GM23248 (cell line): ENCODE measurements at regions not wholly inside any gene's neighbourhood (a gene's known extent, or its start where the extent isn't known, plus 50 kb on each side); places are given as distances from the start of the nearest gene placed in this dataset.
"Not testable (repeated sequence)": the region's sequence is repeated elsewhere in the genome, so short reads cannot be mapped to it uniquely, and the experiment has no call there.

Source experiments
- DNase-seq: peaks from one replicate; pipeline ENCODE4 v3.0.0-alpha.2; 2015
- H2AFZ ChIP-seq: fragments of 200-600 bp; sonication (generic); 2 replicates; pipeline ENCODE4 v1.6.1; 2016; ENCODE audit warnings: antibody characterized with exemption
- H3F3A ChIP-seq: fragments of 200-600 bp; sonication (generic); 2 replicates; pipeline ENCODE4 v1.6.1; 2016; ENCODE audit warnings: mild to moderate bottlenecking, antibody characterized with exemption, mixed run types; ENCODE audit not compliant: insufficient read depth
- H3K27ac ChIP-seq: fragments of 200-600 bp; sonication (generic); 2 replicates; pipeline ENCODE4 v1.5.1; 2016; ENCODE audit warnings: mild to moderate bottlenecking
- H3K27me3 ChIP-seq: fragments of 200-600 bp; sonication (generic); replicated peaks from 2 replicates; pipeline ENCODE4 v1.6.1; 2016; ENCODE audit warnings: mild to moderate bottlenecking; ENCODE audit not compliant: insufficient read depth
- H3K36me3 ChIP-seq: fragments of 200-600 bp; sonication (generic); 2 replicates; pipeline ENCODE4 v1.6.1; 2016; ENCODE audit warnings: low read depth, mild to moderate bottlenecking
- H3K4me1 ChIP-seq: fragments of 200-600 bp; sonication (generic); 2 replicates; pipeline ENCODE4 v1.6.1; 2016; ENCODE audit warnings: mild to moderate bottlenecking; ENCODE audit not compliant: insufficient read depth
- H3K4me2 ChIP-seq: fragments of 200-600 bp; sonication (generic); one replicate; pipeline ENCODE4 v1.6.1; 2016; ENCODE audit warnings: mild to moderate bottlenecking; ENCODE audit not compliant: unreplicated experiment
- H3K4me3 ChIP-seq: fragments of 200-600 bp; sonication (generic); 2 replicates; pipeline ENCODE4 v1.5.1; 2016; ENCODE audit warnings: mild to moderate bottlenecking
- H3K79me2 ChIP-seq: fragments of 200-600 bp; sonication (generic); 2 replicates; pipeline ENCODE4 v1.6.1; 2016; ENCODE audit warnings: mild to moderate bottlenecking; ENCODE audit not compliant: insufficient read depth
- H3K9ac ChIP-seq: fragments of 200-600 bp; sonication (generic); 2 replicates; pipeline ENCODE4 v1.6.1; 2016; ENCODE audit warnings: mild to moderate bottlenecking
- H3K9me2 ChIP-seq: fragments of 200-600 bp; sonication (generic); 2 replicates; pipeline ENCODE4 v1.6.1; 2016; ENCODE audit warnings: mixed run types, mild to moderate bottlenecking, moderate library complexity; ENCODE audit not compliant: insufficient read depth
- H3K9me3 ChIP-seq: fragments of 200-600 bp; sonication (generic); one replicate; pipeline ENCODE4 v1.6.1; 2017; ENCODE audit warnings: low read depth
- H4K20me1 ChIP-seq: fragments of 200-600 bp; sonication (generic); 2 replicates; pipeline ENCODE4 v1.6.0; 2016; ENCODE audit not compliant: insufficient read depth
- EZH2 ChIP-seq: fragments of 200-600 bp; sonication (generic); IDR thresholded peaks from 2 replicates; pipeline ENCODE4 v1.6.1; 2018; ENCODE audit warnings: antibody characterized with exemption, mild to moderate bottlenecking; ENCODE audit not compliant: insufficient read depth, poor library complexity, severe bottlenecking
- EZH2phosphoT487 ChIP-seq: fragments of 200-600 bp; sonication (generic); IDR thresholded peaks from 2 replicates; pipeline ENCODE4 v1.6.1; 2018; ENCODE audit warnings: antibody characterized with exemption, moderate library complexity, mild to moderate bottlenecking, low read depth; ENCODE audit not compliant: insufficient read depth
- WGBS, 2 experiments: methylation state at CpG; one replicate each; pipeline ENCODE4 v1.1.6; 2015 to 2017; ENCODE audit warnings: low lambda C conversion rate in 2 of 2, low coverage in 1 of 2; ENCODE audit errors: missing lambda C conversion rate in 2 of 2; 5-methylcytosine and 5-hydroxymethylcytosine counted together
- in situ Hi-C: fragments of 300-500 bp; cut with MboI; formaldehyde crosslinking; loops from 2 replicates; pipeline ENCODE4 v1.15.0; 2020

DNA sequence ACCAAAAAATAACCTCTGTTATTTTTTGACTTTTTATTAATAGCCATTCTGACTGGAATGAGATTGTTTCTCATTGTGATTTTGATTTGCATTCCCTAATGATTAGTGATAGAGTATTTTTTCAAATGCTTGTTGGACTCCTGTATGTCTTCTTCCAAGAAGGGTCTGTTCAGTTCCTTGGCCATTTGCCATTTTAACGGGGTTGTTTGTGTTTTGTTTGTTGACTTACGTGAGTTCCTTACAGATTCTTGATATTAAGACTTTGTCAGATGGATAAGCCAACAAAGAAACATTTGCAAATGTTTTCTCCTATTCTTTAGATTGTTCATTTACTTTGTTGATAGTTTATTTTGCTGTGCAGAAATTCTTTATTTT, 651.6 kb upstream of the LRFN5 start:
- Histone ChIP-seq H3K27me3 (no peaks in the 10 kb centered on the region), H3K9me2 (no peaks in the 10 kb centered on the region), H4K20me1 (no peaks in the 10 kb centered on the region), H3K79me2 (no peaks in the 10 kb centered on the region), H3F3A (no peaks in the 10 kb centered on the region), H3K36me3 (no peaks in the 10 kb centered on the region), H3K4me3 (no peak overlapping the region), H3K27ac (no peak overlapping the region), H3K4me1 (no peaks in the 10 kb centered on the region), H3K9me3 (no peaks in the 10 kb centered on the region), H3K4me2 (no peak overlapping the region), H3K9ac (no peak overlapping the region), H2AFZ (no peak overlapping the region)
- 24 to 26% methylated on average over 2 of the region's 2 CpGs for WGBS, 2 experiments
- TF ChIP-seq EZH2 (no peak), EZH2phosphoT487 (no peak)
- in situ Hi-C loops = no loop called here
- no peak for DNase-seq

DNA sequence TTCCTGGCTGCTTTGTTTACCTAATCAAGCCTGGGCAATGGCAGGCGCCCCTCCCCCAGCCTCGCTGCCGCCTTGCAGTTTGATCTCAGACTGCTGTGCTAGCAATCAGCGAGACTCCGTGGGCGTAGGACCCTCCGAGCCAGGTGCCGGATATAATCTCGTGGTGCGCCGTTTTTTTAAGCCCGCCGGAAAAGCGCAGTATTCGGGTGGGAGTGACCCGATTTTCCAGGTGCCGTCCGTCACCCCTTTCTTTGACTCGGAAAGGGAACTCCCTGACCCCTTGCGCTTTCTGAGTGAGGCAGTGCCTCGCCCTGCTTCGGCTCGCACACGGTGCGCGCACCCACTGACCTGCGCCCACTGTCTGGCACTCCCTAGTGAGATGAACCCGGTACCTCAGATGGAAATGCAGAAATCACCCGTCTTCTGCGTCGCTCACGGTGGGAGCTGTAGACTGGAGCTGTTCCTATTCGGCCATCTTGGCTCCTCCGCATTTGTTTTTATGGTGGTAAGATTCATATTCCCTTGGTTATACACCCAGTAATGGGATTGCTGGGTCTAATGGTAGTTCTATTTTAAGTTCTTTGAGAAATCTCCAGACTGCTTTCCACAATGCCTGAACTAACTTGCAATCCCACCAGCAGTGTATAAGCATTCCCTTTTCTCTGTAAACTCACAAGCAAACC, 652.1 kb upstream of the LRFN5 start:
- H3K36me3 ChIP-seq, H3K79me2 ChIP-seq, H3K9me3 ChIP-seq, H3K27me3 ChIP-seq, H3K9me2 ChIP-seq, H2AFZ ChIP-seq, H3K27ac ChIP-seq, H3K9ac ChIP-seq, in situ Hi-C loops, H4K20me1 ChIP-seq, H3K4me3 ChIP-seq, H3K4me1 ChIP-seq, H3F3A ChIP-seq, H3K4me2 ChIP-seq, DNase-seq: not testable (repeated sequence)
- WGBS, 2 experiments = 46 to 71% methylated on average over 10 to 34 of the region's 34 CpGs

DNA sequence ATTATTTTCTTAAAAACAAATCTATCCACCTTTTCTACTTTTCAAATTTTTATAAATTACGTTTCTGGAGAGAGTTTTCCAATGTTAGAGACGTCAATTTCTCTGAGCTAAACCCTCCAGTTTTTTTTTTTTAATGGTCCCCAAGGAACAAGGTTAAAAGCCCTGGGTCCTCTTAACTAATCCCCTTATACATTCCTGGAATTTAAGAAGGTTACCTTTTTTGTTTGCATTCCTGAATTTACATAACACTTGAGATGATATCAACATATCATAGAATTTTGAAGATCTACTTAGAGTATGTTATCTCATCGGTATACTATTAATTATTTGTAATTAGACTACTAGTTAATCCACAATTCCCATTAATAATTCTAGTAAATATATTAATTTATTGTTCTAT, 662.2 kb upstream of the LRFN5 start:
- H3K9me3 ChIP-seq = peaks cover 3% of the 10 kb centered on the region
- no peak for TF ChIP-seq EZH2phosphoT487
- no peak for TF ChIP-seq EZH2
- no peak overlapping the region for H3K4me2 ChIP-seq
- H4K20me1 ChIP-seq = no peaks in the 10 kb centered on the region
- H3K27ac ChIP-seq = no peak overlapping the region
- no peaks in the 10 kb centered on the region for H3F3A ChIP-seq
- H3K79me2 ChIP-seq = no peaks in the 10 kb centered on the region
- WGBS, 2 experiments = 1% methylated on average over 3 of the region's 3 CpGs
- no peak for DNase-seq
- no peak overlapping the region for H3K4me3 ChIP-seq
- no peaks in the 10 kb centered on the region for H3K9me2 ChIP-seq
- H3K36me3 ChIP-seq = no peaks in the 10 kb centered on the region
- no peaks in the 10 kb centered on the region for H3K27me3 ChIP-seq
- no peak overlapping the region for H3K9ac ChIP-seq
- H2AFZ ChIP-seq = no peak overlapping the region
- in situ Hi-C loops = no loop called here
- no peaks in the 10 kb centered on the region for H3K4me1 ChIP-seq

DNA sequence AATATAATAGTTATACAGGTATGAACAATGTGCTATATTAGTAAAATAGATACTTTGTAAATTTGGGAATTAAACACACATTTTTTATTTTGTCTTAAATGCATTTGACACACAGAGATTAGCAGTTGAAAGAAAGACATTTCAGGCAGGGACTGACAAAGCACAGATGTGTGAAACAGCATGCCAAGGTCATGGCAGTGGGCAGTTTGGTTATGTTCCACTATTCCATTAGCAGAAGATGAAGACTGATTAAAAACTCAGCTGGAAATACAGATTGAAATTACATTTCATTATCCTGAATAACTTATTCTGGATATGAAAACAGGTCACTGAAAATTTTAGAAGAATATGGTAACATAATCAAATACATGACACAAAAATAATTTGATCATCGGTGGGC, 669.8 kb upstream of the LRFN5 start:
- no peak overlapping the region for H3K4me2 ChIP-seq
- no peak for DNase-seq
- no peak overlapping the region for H3K4me3 ChIP-seq
- no peaks in the 10 kb centered on the region for H3K9me2 ChIP-seq
- H3K27me3 ChIP-seq = no peaks in the 10 kb centered on the region
- no peak overlapping the region for H3K27ac ChIP-seq
- 28 to 34% methylated on average over 1 of the region's 1 CpG for WGBS, 2 experiments
- in situ Hi-C loops = no loop called here
- H3K36me3 ChIP-seq = no peaks in the 10 kb centered on the region
- H3K79me2 ChIP-seq = no peaks in the 10 kb centered on the region
- H4K20me1 ChIP-seq = no peaks in the 10 kb centered on the region
- no peaks in the 10 kb centered on the region for H3K4me1 ChIP-seq
- H3F3A ChIP-seq = no peaks in the 10 kb centered on the region
- H3K9me3 ChIP-seq = peaks cover 5% of the 10 kb centered on the region
- no peak overlapping the region for H3K9ac ChIP-seq
- no peak for TF ChIP-seq EZH2phosphoT487
- no peak for TF ChIP-seq EZH2
- no peak overlapping the region for H2AFZ ChIP-seq

DNA sequence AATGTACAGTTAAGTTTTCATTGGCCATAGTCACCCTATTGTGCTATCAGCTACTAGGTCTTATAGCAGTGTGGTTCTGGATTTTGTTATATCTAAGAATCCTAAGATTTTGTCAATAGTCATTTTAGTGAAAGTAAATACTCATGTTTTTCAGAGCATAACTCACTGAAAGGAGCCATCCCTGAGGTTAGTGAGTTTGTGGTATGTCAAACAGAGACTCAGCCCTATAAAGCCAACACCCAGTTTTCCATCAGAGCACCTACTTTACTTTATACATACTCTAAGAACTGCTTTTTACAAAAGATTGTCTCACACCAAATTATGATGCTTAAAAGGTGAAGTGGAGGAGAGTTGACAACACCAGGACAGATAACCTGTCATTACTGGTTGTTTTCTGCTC, 686.3 kb upstream of the LRFN5 start:
- no peak overlapping the region for H3K27ac ChIP-seq
- H3K4me2 ChIP-seq = no peak overlapping the region
- no peaks in the 10 kb centered on the region for H3K9me2 ChIP-seq
- H2AFZ ChIP-seq = no peak overlapping the region
- H3K79me2 ChIP-seq = no peaks in the 10 kb centered on the region
- H3K9ac ChIP-seq = no peak overlapping the region
- no peaks in the 10 kb centered on the region for H3K36me3 ChIP-seq
- no peaks in the 10 kb centered on the region for H3F3A ChIP-seq
- TF ChIP-seq EZH2phosphoT487 = no peak
- no peak for TF ChIP-seq EZH2
- H3K4me3 ChIP-seq = no peak overlapping the region
- H4K20me1 ChIP-seq = no peaks in the 10 kb centered on the region
- in situ Hi-C loops = no loop called here
- DNase-seq = no peak
- no peaks in the 10 kb centered on the region for H3K27me3 ChIP-seq
- H3K9me3 ChIP-seq = no peaks in the 10 kb centered on the region
- no peaks in the 10 kb centered on the region for H3K4me1 ChIP-seq
